Parathyroid adenoma (tissue), 2 donors: ENCODE measurements at regions not wholly inside any gene's neighbourhood (a gene's known extent, or its start where the extent isn't known, plus 50 kb on each side); places are given as distances from the start of the nearest gene placed in this dataset.
"Not testable (repeated sequence)": the region's sequence is repeated elsewhere in the genome, so short reads cannot be mapped to it uniquely, and the experiment has no call there.

Source experiments
- H2AFZ ChIP-seq: fragments of 300-600 bp; sonication (generic); one replicate; pipeline ENCODE4 v1.7.0; 2017; ENCODE audit warnings: antibody characterized with exemption, mild to moderate bottlenecking
- H3K27ac ChIP-seq: fragments of 300-600 bp; sonication (generic); one replicate; pipeline ENCODE4 v1.7.0; 2017
- H3K27me3 ChIP-seq: fragments of 300-600 bp; sonication (generic); one replicate; pipeline ENCODE4 v1.7.0; 2017; ENCODE audit warnings: low read length; ENCODE audit not compliant: control insufficient read depth, insufficient read depth
- H3K36me3 ChIP-seq: fragments of 300-600 bp; sonication (generic); one replicate; pipeline ENCODE4 v1.7.0; 2017; ENCODE audit warnings: low read length; ENCODE audit not compliant: control insufficient read depth, insufficient read depth
- H3K4me1 ChIP-seq: fragments of 300-600 bp; sonication (generic); one replicate; pipeline ENCODE4 v1.7.0; 2017; ENCODE audit warnings: control low read depth
- H3K4me2 ChIP-seq: fragments of 300-600 bp; sonication (generic); one replicate; pipeline ENCODE4 v1.7.0; 2017; ENCODE audit warnings: low read length
- H3K4me3 ChIP-seq: fragments of 300-600 bp; sonication (generic); one replicate; pipeline ENCODE4 v1.7.0; 2017; ENCODE audit warnings: low read depth, low read length
- H3K79me2 ChIP-seq: fragments of 300-600 bp; sonication (generic); one replicate; pipeline ENCODE4 v1.7.0; 2017; ENCODE audit warnings: control low read depth
- H3K9ac ChIP-seq: fragments of 300-600 bp; sonication (generic); one replicate; pipeline ENCODE4 v1.7.0; 2017; ENCODE audit warnings: mild to moderate bottlenecking
- H3K9me3 ChIP-seq: fragments of 300-600 bp; sonication (generic); one replicate; pipeline ENCODE4 v1.7.0; 2017; ENCODE audit warnings: low read length; ENCODE audit not compliant: control insufficient read depth
- TF ChIP-seq, protein P1 (sequence below): fragments of 300-600 bp; sonication (generic); IDR thresholded peaks from one replicate; pipeline ENCODE4 v1.7.0; 2017; ENCODE audit warnings: antibody characterized with exemption, mild to moderate bottlenecking
- donor health status: primary hyperparathyroidism.

DNA sequence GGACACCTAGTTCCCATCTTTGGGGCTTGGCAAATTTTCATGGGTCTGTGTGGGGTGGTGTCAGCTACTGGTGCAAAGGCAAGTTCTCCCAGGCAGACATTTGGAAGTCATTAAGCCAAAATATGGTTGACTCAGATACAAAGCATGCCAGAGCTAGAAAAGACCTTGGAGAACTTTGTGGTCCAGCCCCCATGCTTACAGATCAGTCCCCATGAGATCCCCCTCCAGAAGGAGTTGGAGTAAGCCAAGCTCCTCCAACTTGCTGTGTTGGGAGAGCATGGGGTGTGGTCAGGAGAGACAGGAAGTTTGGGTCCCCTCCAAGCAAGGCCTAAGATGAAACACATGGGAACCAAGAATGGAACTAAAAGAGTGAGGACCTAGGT is 224.5 kb downstream of the CYP26B1 start:
- H3K4me3 ChIP-seq, result no peak overlapping the region
- H3K27ac ChIP-seq, result no peak overlapping the region
- TF ChIP-seq, protein P1, sequence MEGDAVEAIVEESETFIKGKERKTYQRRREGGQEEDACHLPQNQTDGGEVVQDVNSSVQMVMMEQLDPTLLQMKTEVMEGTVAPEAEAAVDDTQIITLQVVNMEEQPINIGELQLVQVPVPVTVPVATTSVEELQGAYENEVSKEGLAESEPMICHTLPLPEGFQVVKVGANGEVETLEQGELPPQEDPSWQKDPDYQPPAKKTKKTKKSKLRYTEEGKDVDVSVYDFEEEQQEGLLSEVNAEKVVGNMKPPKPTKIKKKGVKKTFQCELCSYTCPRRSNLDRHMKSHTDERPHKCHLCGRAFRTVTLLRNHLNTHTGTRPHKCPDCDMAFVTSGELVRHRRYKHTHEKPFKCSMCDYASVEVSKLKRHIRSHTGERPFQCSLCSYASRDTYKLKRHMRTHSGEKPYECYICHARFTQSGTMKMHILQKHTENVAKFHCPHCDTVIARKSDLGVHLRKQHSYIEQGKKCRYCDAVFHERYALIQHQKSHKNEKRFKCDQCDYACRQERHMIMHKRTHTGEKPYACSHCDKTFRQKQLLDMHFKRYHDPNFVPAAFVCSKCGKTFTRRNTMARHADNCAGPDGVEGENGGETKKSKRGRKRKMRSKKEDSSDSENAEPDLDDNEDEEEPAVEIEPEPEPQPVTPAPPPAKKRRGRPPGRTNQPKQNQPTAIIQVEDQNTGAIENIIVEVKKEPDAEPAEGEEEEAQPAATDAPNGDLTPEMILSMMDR, result no peak

DNA sequence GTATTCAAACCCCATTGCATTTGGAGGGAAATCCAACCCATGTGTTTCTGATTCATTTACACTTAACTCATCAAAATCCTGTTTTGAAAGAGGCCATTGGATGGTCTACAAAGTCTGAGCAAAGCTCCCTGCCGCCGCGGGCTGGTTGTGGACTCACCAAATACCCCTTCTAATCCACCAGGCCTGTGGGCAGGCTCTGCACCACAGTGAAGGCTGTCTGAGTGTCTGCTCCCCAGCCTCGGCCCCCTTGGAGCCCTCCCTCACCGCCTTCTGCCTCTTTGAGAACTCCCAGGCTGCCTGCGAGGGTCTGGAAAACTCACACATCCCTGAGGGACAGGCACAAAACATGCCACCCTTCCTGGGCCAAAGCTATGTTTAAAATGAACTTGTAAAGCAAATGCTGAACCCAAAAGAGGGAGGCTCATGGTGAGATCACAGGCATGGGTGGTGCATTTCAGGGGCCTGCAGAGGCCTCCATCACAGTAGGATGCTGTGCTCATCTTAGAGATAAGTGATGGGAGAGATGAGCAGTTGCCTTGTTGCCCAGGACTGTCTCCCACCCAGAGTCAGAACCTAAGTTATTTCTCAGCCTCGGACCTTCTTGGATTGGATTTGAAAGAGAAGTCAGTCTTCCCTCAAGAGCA is 225.0 kb downstream of the CYP26B1 start:
- Histone ChIP-seq H3K4me2 (no peak overlapping the region), H3K27me3 (no peaks in the 10 kb centered on the region), H3K9me3 (no peaks in the 10 kb centered on the region), H2AFZ (no peak overlapping the region), H3K4me1 (no peaks in the 10 kb centered on the region), H3K4me3 (no peak overlapping the region), H3K9ac (no peak overlapping the region), H3K27ac (no peak overlapping the region), H3K36me3 (no peaks in the 10 kb centered on the region), H3K79me2 (no peaks in the 10 kb centered on the region)
- TF ChIP-seq, protein P1, result no peak

More for the DNA sequence above, 224.5 kb downstream of the CYP26B1 start:
- no peaks in the 10 kb centered on the region for H3K79me2 ChIP-seq
- H3K36me3 ChIP-seq, result no peaks in the 10 kb centered on the region
- H3K4me2 ChIP-seq, result no peak overlapping the region
- H3K9ac ChIP-seq, result no peak overlapping the region
- no peaks in the 10 kb centered on the region for H3K4me1 ChIP-seq
- H3K9me3 ChIP-seq, result no peaks in the 10 kb centered on the region
- no peak overlapping the region for H2AFZ ChIP-seq
- no peaks in the 10 kb centered on the region for H3K27me3 ChIP-seq

DNA sequence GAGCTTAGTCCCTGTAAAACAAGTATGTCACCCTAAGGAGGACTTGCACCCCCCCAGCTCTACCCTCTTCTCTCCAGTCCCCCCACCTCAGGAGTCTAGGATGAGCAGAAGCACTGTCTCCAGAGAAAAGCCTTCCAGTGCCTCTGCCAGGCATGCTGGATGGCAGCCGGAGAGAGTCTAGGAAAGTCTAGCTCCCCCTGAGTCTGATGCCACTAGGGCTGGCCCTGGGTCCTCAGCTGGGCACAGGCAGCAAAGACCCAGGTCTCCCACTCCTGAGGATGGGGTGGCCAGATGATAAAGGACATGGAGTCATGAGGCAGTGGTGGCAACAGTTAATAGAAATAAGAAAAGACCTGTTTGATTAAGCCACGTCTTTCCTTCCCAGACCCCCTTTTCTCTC is 225.6 kb downstream of the CYP26B1 start:
- Histone ChIP-seq H3K9me3 (no peaks in the 10 kb centered on the region), H3K4me3 (no peak overlapping the region), H3K4me2 (no peak overlapping the region), H3K36me3 (no peaks in the 10 kb centered on the region), H2AFZ (no peak overlapping the region), H3K4me1 (no peaks in the 10 kb centered on the region), H3K27ac (no peak overlapping the region), H3K27me3 (no peaks in the 10 kb centered on the region), H3K9ac (no peak overlapping the region), H3K79me2 (no peaks in the 10 kb centered on the region)
- TF ChIP-seq, protein P1, result no peak

DNA sequence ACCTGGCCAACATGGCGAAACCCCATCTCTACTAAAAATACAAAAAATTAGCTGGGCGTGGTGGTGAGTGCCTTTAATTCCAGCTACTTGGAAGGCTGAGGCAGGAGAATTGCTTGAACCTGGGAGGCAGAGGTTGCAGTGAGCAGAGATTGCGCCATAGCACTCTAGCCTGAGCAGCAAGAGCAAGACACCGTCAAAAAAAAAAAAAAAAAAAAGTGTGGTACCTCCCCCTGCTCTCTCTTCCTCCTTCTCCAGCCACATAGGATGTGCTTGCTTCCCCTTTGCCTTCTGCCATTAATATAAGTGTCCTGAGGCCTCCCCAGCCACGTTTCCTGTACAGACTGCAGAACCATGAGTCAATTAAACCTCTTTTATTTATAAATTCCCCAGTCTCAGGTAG is 226.8 kb downstream of the CYP26B1 start:
- H3K4me1 ChIP-seq, H3K79me2 ChIP-seq, H3K4me3 ChIP-seq, H3K27ac ChIP-seq, H3K36me3 ChIP-seq, H3K27me3 ChIP-seq, H2AFZ ChIP-seq, H3K9me3 ChIP-seq, H3K9ac ChIP-seq, H3K4me2 ChIP-seq: not testable (repeated sequence)

DNA sequence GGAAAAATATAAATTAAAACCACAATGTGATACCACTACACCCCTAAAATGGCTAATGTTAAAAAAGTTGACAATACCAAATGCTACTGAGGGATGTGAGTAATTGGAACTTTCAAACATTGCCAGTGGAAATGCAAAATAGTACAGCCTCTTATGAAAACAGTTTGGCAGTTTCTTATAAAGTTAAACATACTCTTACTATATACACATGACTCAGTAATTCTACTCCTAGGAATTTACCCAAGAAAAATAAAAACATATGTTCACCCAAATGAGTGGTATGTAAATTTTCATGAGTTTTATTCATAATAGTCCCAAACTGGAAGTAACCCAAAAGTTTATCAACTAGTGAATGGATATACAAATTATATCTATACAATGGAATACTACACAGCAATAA is 228.0 kb downstream of the CYP26B1 start:
- H3K4me3 ChIP-seq, result no peak overlapping the region
- no peak overlapping the region for H3K9ac ChIP-seq
- H3K9me3 ChIP-seq, result no peaks in the 10 kb centered on the region
- H3K4me2 ChIP-seq, result no peak overlapping the region
- no peaks in the 10 kb centered on the region for H3K4me1 ChIP-seq
- H2AFZ ChIP-seq, result no peak overlapping the region
- H3K27ac ChIP-seq, result no peak overlapping the region
- no peaks in the 10 kb centered on the region for H3K27me3 ChIP-seq
- peaks cover 7% of the 10 kb centered on the region for H3K36me3 ChIP-seq
- TF ChIP-seq, protein P1, result no peak
- H3K79me2 ChIP-seq, result no peaks in the 10 kb centered on the region
